SK-N-SH treated with all-trans-retinoic acid at 6 μM for 48 hours (cell line): ENCODE measurements at regions not wholly inside any gene's neighbourhood (a gene's known extent, or its start where the extent isn't known, plus 50 kb on each side); places are given as distances from the start of the nearest gene placed in this dataset.

Source experiments
- ATAC-seq: fragments of 200-7000 bp; cut with Tn5 transposase; 3 replicates; pipeline ENCODE4 v1.9.1; 2020; ENCODE audit warnings: mild to moderate bottlenecking, moderate library complexity
- ARNTL ChIP-seq: fragments of 450-650 bp; formaldehyde crosslinking; IDR thresholded peaks from 2 replicates; pipeline ENCODE4 v1.5.0; 2020; ENCODE audit warnings: low read depth, mild to moderate bottlenecking, moderate library complexity, borderline replicate concordance
- BACH2 ChIP-seq: fragments of 250-450 bp; sonication (Bioruptor Pico); IDR thresholded peaks from 2 replicates; pipeline ENCODE4 v1.9.0; 2021; ENCODE audit warnings: mild to moderate bottlenecking, borderline replicate concordance
- CSDC2 ChIP-seq: fragments of 250-450 bp; sonication (Bioruptor Pico); IDR thresholded peaks from 2 replicates; pipeline ENCODE4 v1.5.0; 2020; ENCODE audit warnings: mild to moderate bottlenecking, moderate library complexity
- ESRRG ChIP-seq: fragments of 250-450 bp; sonication (Bioruptor Pico); IDR thresholded peaks from 2 replicates; pipeline ENCODE4 v1.6.1; 2021; ENCODE audit warnings: mild to moderate bottlenecking
- GLIS3 ChIP-seq: fragments of 250-450 bp; sonication (Bioruptor Pico); IDR thresholded peaks from 2 replicates; pipeline ENCODE4 v1.5.0; 2020; ENCODE audit warnings: mild to moderate bottlenecking, moderate library complexity
- ISL1 ChIP-seq: fragments of 250-450 bp; sonication (Bioruptor Pico); IDR thresholded peaks from 2 replicates; pipeline ENCODE4 v2.1.2; 2022; ENCODE audit warnings: mild to moderate bottlenecking, moderate library complexity
- OSR1 ChIP-seq: fragments of 250-450 bp; sonication (Bioruptor Pico); IDR thresholded peaks from 2 replicates; pipeline ENCODE4 v1.8.0; 2022; ENCODE audit warnings: moderate library complexity, mild to moderate bottlenecking, inconsistent platforms
- PPARA ChIP-seq: fragments of 250-450 bp; sonication (Bioruptor Pico); IDR thresholded peaks from 2 replicates; pipeline ENCODE4 v1.5.0; 2020; ENCODE audit warnings: mild to moderate bottlenecking, borderline replicate concordance
- RARB ChIP-seq: fragments of 250-450 bp; sonication (Bioruptor Pico); IDR thresholded peaks from 2 replicates; pipeline ENCODE4 v1.8.0; 2021; ENCODE audit warnings: mild to moderate bottlenecking, moderate library complexity
- SNAI2 ChIP-seq: fragments of 250-450 bp; sonication (Bioruptor Pico); IDR thresholded peaks from 2 replicates; pipeline ENCODE4 v1.5.0; 2020; ENCODE audit warnings: mild to moderate bottlenecking, moderate library complexity
- TCF4 ChIP-seq: fragments of 250-450 bp; sonication (Bioruptor Pico); IDR thresholded peaks from 2 replicates; pipeline ENCODE4 v1.8.0; 2021; ENCODE audit warnings: mild to moderate bottlenecking, moderate library complexity, borderline replicate concordance
- TOX ChIP-seq: fragments of 250-450 bp; sonication (Bioruptor Pico); IDR thresholded peaks from 2 replicates; pipeline ENCODE4 v1.8.0; 2021; ENCODE audit warnings: mild to moderate bottlenecking, moderate library complexity, borderline replicate concordance
- ZC3H10 ChIP-seq: fragments of 250-450 bp; sonication (Bioruptor Pico); IDR thresholded peaks from 2 replicates; pipeline ENCODE4 v1.5.1; 2021; ENCODE audit warnings: mild to moderate bottlenecking, moderate library complexity
- ZFP3 ChIP-seq: fragments of 250-450 bp; sonication (Bioruptor Pico); IDR thresholded peaks from 2 replicates; pipeline ENCODE4 v1.5.0; 2020; ENCODE audit warnings: mild to moderate bottlenecking, moderate library complexity
- ZFP30 ChIP-seq: fragments of 450-650 bp; formaldehyde crosslinking; IDR thresholded peaks from 2 replicates; pipeline ENCODE4 v1.5.0; 2022; ENCODE audit warnings: mild to moderate bottlenecking, moderate library complexity
- ZNF565 ChIP-seq: fragments of 450-650 bp; formaldehyde crosslinking; conservative IDR thresholded peaks from 2 replicates; pipeline ENCODE4 v1.5.0; 2020; ENCODE audit warnings: low read depth, mild to moderate bottlenecking, moderate library complexity
- ZNF70 ChIP-seq: fragments of 450-650 bp; formaldehyde crosslinking; IDR thresholded peaks from 2 replicates; pipeline ENCODE4 v1.5.0; 2020; ENCODE audit warnings: mild to moderate bottlenecking, moderate library complexity
- ZNF8 ChIP-seq: fragments of 450-650 bp; formaldehyde crosslinking; IDR thresholded peaks from 2 replicates; pipeline ENCODE4 v1.5.0; 2020; ENCODE audit warnings: mild to moderate bottlenecking, moderate library complexity
- TF ChIP-seq, protein P1 (sequence below): fragments of 250-450 bp; sonication (Bioruptor Pico); IDR thresholded peaks from 2 replicates; pipeline ENCODE4 v1.8.0; 2020; ENCODE audit warnings: mild to moderate bottlenecking, moderate library complexity, borderline replicate concordance
- TF ChIP-seq, protein P2 (sequence below): fragments of 250-450 bp; sonication (Bioruptor Pico); IDR thresholded peaks from 2 replicates; pipeline ENCODE4 v1.5.0; 2020; ENCODE audit warnings: mild to moderate bottlenecking, moderate library complexity
- TF ChIP-seq, protein P3 (sequence below): fragments of 250-450 bp; sonication (Bioruptor Pico); IDR thresholded peaks from 2 replicates; pipeline ENCODE4 v1.8.0; 2021; ENCODE audit warnings: low read depth, mild to moderate bottlenecking, moderate library complexity, borderline replicate concordance
- TF ChIP-seq, protein P4 (sequence below): fragments of 250-450 bp; sonication (Bioruptor Pico); IDR thresholded peaks from 2 replicates; pipeline ENCODE4 v1.5.1; 2020; ENCODE audit warnings: low read depth, mild to moderate bottlenecking, moderate library complexity

DNA sequence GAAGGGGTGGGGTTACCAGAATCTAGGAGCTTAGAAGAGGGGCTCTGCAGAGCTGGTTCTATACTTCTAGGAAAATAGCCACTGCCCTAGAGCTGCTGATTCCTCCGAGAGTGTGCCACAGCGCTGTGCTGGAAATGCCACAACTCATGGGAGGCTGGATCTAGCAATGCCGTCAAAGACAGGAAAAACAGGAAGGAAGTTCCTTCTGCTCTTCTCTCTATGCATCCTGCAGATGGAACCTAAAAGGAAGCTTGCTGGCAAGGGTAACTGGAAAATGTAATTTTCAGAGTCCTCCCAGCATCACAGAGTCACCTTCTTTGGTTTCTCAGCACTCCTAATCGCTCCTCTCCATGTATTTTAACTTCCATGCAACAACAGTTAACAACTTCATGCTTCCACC lies 121.2 kb upstream of the TLL1 start:
- no peak for ATAC-seq
- TF ChIP-seq ZFP30 (CRISPR knock-in tag) (no peak), RARB (CRISPR knock-in tag) (no peak), TOX (no peak), OSR1 (CRISPR knock-in tag) (no peak), ISL1 (CRISPR knock-in tag) (no peak), ZFP3 (CRISPR knock-in tag) (no peak), TCF4 (CRISPR knock-in tag) (no peak), PPARA (CRISPR knock-in tag) (no peak), ARNTL (no peak), ZC3H10 (CRISPR knock-in tag) (no peak), BACH2 (no peak), SNAI2 (no peak), CSDC2 (CRISPR knock-in tag) (no peak), ZNF565 (CRISPR knock-in tag) (no peak), ZNF8 (no peak)
- TF ChIP-seq, protein P1, sequence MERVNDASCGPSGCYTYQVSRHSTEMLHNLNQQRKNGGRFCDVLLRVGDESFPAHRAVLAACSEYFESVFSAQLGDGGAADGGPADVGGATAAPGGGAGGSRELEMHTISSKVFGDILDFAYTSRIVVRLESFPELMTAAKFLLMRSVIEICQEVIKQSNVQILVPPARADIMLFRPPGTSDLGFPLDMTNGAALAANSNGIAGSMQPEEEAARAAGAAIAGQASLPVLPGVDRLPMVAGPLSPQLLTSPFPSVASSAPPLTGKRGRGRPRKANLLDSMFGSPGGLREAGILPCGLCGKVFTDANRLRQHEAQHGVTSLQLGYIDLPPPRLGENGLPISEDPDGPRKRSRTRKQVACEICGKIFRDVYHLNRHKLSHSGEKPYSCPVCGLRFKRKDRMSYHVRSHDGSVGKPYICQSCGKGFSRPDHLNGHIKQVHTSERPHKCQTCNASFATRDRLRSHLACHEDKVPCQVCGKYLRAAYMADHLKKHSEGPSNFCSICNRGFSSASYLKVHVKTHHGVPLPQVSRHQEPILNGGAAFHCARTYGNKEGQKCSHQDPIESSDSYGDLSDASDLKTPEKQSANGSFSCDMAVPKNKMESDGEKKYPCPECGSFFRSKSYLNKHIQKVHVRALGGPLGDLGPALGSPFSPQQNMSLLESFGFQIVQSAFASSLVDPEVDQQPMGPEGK (CRISPR knock-in tag): no peak
- TF ChIP-seq, protein P2, sequence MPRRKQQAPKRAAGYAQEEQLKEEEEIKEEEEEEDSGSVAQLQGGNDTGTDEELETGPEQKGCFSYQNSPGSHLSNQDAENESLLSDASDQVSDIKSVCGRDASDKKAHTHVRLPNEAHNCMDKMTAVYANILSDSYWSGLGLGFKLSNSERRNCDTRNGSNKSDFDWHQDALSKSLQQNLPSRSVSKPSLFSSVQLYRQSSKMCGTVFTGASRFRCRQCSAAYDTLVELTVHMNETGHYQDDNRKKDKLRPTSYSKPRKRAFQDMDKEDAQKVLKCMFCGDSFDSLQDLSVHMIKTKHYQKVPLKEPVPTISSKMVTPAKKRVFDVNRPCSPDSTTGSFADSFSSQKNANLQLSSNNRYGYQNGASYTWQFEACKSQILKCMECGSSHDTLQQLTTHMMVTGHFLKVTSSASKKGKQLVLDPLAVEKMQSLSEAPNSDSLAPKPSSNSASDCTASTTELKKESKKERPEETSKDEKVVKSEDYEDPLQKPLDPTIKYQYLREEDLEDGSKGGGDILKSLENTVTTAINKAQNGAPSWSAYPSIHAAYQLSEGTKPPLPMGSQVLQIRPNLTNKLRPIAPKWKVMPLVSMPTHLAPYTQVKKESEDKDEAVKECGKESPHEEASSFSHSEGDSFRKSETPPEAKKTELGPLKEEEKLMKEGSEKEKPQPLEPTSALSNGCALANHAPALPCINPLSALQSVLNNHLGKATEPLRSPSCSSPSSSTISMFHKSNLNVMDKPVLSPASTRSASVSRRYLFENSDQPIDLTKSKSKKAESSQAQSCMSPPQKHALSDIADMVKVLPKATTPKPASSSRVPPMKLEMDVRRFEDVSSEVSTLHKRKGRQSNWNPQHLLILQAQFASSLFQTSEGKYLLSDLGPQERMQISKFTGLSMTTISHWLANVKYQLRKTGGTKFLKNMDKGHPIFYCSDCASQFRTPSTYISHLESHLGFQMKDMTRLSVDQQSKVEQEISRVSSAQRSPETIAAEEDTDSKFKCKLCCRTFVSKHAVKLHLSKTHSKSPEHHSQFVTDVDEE (CRISPR knock-in tag): no peak
- TF ChIP-seq, protein P3, sequence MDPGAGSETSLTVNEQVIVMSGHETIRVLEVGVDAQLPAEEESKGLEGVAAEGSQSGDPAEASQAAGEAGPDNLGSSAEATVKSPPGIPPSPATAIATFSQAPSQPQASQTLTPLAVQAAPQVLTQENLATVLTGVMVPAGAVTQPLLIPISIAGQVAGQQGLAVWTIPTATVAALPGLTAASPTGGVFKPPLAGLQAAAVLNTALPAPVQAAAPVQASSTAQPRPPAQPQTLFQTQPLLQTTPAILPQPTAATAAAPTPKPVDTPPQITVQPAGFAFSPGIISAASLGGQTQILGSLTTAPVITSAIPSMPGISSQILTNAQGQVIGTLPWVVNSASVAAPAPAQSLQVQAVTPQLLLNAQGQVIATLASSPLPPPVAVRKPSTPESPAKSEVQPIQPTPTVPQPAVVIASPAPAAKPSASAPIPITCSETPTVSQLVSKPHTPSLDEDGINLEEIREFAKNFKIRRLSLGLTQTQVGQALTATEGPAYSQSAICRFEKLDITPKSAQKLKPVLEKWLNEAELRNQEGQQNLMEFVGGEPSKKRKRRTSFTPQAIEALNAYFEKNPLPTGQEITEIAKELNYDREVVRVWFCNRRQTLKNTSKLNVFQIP (CRISPR knock-in tag): no peak
- TF ChIP-seq, protein P4, sequence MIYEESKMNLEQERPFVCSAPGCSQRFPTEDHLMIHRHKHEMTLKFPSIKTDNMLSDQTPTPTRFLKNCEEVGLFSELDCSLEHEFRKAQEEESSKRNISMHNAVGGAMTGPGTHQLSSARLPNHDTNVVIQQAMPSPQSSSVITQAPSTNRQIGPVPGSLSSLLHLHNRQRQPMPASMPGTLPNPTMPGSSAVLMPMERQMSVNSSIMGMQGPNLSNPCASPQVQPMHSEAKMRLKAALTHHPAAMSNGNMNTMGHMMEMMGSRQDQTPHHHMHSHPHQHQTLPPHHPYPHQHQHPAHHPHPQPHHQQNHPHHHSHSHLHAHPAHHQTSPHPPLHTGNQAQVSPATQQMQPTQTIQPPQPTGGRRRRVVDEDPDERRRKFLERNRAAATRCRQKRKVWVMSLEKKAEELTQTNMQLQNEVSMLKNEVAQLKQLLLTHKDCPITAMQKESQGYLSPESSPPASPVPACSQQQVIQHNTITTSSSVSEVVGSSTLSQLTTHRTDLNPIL (CRISPR knock-in tag): no peak
- TF ChIP-seq, all 23 proteins: peak for 0

DNA sequence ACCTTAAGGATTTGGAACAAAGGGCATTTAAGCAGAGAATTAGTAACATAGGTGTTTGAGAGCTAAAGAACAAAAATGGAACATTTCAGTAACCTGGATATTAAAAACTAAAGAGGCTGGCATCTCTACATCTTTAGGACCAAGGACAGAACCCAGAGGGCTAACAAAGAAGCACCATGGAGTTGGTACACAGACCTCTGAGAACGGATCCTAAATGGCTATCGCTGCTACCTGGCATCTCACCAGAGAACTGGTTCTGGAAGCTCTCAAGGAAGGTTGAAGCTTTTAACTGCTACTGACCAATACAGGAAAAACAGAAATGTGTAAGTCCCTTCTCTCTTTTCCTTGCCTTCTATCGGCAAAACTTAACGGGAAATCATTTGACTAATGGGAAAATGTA lies 118.4 kb upstream of the TLL1 start:
- no peak for ATAC-seq
- TF ChIP-seq ZFP30 (CRISPR knock-in tag) (no peak), GLIS3 (CRISPR knock-in tag) (no peak), RARB (CRISPR knock-in tag) (no peak), ZC3H10 (CRISPR knock-in tag) (no peak), ZNF70 (CRISPR knock-in tag) (no peak)

DNA sequence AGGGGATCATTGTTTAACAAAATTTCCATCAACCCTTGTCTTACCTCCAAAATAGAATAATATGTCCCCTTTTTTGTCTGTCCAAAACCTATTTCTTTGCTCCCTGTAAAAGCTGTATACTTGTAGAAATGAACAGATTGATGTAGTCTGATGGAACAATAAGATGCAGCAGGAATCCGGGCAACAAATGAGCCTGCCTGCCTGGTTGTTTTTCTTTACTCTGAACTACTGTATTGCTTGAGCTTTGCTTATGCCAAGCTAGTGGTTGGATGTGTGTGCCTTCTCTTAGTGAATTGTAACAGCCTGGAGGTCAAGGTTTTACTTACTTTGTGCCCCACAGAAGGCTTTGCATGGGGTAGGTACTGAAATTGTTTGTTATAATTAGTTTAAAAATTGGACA lies 116.2 kb upstream of the TLL1 start:
- no peak for ATAC-seq
- TF ChIP-seq ZNF70 (CRISPR knock-in tag) (no peak), CSDC2 (CRISPR knock-in tag) (no peak), ZFP30 (CRISPR knock-in tag) (no peak), ZNF8 (no peak), TOX (no peak), ZNF565 (CRISPR knock-in tag) (no peak), ZFP3 (CRISPR knock-in tag) (no peak), PPARA (CRISPR knock-in tag) (no peak), BACH2 (no peak), ESRRG (CRISPR knock-in tag) (no peak)
- TF ChIP-seq, protein P2 (CRISPR knock-in tag): no peak
- TF ChIP-seq, protein P3 (CRISPR knock-in tag): no peak
- TF ChIP-seq, protein P1 (CRISPR knock-in tag): no peak
- TF ChIP-seq, protein P4 (CRISPR knock-in tag): no peak
